Body of pancreas (tissue), 4 donors: ENCODE measurements at regions not wholly inside any gene's neighbourhood (a gene's known extent, or its start where the extent isn't known, plus 50 kb on each side); places are given as distances from the start of the nearest gene placed in this dataset.

Experiments used
- ATAC-seq: fragments of 150-250 bp; one replicate; pipeline ENCODE4 v1.9.1; 2016
- DNase-seq, 4 donors: peaks; one replicate each; pipeline ENCODE4 v3.0.0-alpha.2; 2019
- H3K27ac ChIP-seq, 4 donors: fragments of 200-600 bp; sonication (generic); 1 replicate in 3 of 4; 2 replicates in 1 of 4; pipeline versions ENCODE4 v1.5.1 to v1.6.1; 2016 to 2019; ENCODE audit warnings: mild to moderate bottlenecking in 1 of 4, mixed read lengths in 1 of 4, moderate library complexity in 1 of 4
- H3K27me3 ChIP-seq, 2 donors: fragments of 200-600 bp; sonication (generic); one replicate each; pipeline ENCODE4 v1.6.0; 2016; ENCODE audit warnings: mild to moderate bottlenecking in 1 of 2
- H3K36me3 ChIP-seq, 2 donors: fragments of 200-600 bp; sonication (generic); replicated peaks in 1 of 2; 2 replicates each; pipeline ENCODE4 v1.5.1; 2016; ENCODE audit warnings: low read depth in 2 of 2; ENCODE audit not compliant: insufficient read depth in 1 of 2
- H3K4me1 ChIP-seq: fragments of 200-600 bp; sonication (generic); one replicate; pipeline ENCODE4 v1.6.0; 2016
- H3K4me3 ChIP-seq, 2 donors: fragments of 200-600 bp; sonication (generic); 1 replicate in 1 of 2; 2 replicates in 1 of 2; pipeline ENCODE4 v1.5.1; 2016 to 2019
- H3K9me3 ChIP-seq, 3 donors: fragments of 200-600 bp; sonication (generic); 1 replicate in 2 of 3; 2 replicates in 1 of 3; pipeline ENCODE4 v1.5.1; 2016
- CTCF ChIP-seq, 7 experiments: fragments of 450-650 bp in 4 of 7; fragments of 200-600 bp in 3 of 7; sonication (generic) in 3 of 7; IDR thresholded peaks; one replicate each; pipeline ENCODE4 v1.5.1; 2016 to 2019; ENCODE audit warnings: antibody characterized with exemption in 7 of 7
- POLR2A ChIP-seq, 3 donors: fragments of 450-650 bp; IDR thresholded peaks; one replicate each; pipeline ENCODE4 v1.6.1; 2016; ENCODE audit warnings: antibody characterized with exemption in 3 of 3, mild to moderate bottlenecking in 2 of 3
- WGBS, 2 donors: methylation state at CpG; one replicate each; pipeline ENCODE4 v1.1.5; 2017; 5-methylcytosine and 5-hydroxymethylcytosine counted together
- intact Hi-C: fragments of 100-400 bp; cut with DNase I; formaldehyde crosslinking; loops from one replicate; pipeline ENCODE4 v1.15.1; 2023

GRCh38 chr1:201688514-201688913, 140.4 kb upstream of the IPO9 start:
- intact Hi-C loops: no loop called here
- DNase-seq (no peak), ATAC-seq (no peak)
- Histone ChIP-seq H3K36me3 (no peaks in the 10 kb centered on the region), H3K4me3 (no peak overlapping the region), H3K27me3 (no peaks in the 10 kb centered on the region), H3K9me3 (no peaks in the 10 kb centered on the region), H3K27ac (no peak overlapping the region), H3K4me1 (peaks cover 14% of the 10 kb centered on the region)
- TF ChIP-seq POLR2A (IDR thresholded peaks at IDR 0.05) (no peak), CTCF (IDR thresholded peaks at IDR 0.05) (no peak)
- 86 to 90% methylated on average over 9 of the region's 9 CpGs for WGBS, 2 donors

- whole genome bisulfite sequencing, 2 donors: 91 to 95% methylated on average over 8 of the region's 8 CpGs
- intact Hi-C loops: no loop called here
- H3K36me3 ChIP-seq: no peaks in the 10 kb centered on the region
- TF ChIP-seq POLR2A (IDR thresholded peaks at IDR 0.05): no peak
- TF ChIP-seq CTCF (IDR thresholded peaks at IDR 0.05): no peak
- H3K4me1 ChIP-seq: peaks cover 14% of the 10 kb centered on the region
- H3K9me3 ChIP-seq: no peaks in the 10 kb centered on the region
- H3K4me3 ChIP-seq: no peak overlapping the region
- no peak for DNase-seq
- no peak overlapping the region for H3K27ac ChIP-seq
- no peaks in the 10 kb centered on the region for H3K27me3 ChIP-seq
- ATAC-seq: no peak
Measured at GRCh38 chr1:201689647-201690046, 139.3 kb upstream of the IPO9 start.

- Histone ChIP-seq H3K36me3 (no peaks in the 10 kb centered on the region), H3K9me3 (no peaks in the 10 kb centered on the region), H3K4me1 (peaks cover 14% of the 10 kb centered on the region), H3K27ac (no peak overlapping the region), H3K27me3 (no peaks in the 10 kb centered on the region), H3K4me3 (no peak overlapping the region)
- intact Hi-C loops: no loop called here
- DNase-seq (no peak), ATAC-seq (no peak)
- WGBS, 2 donors: 89 to 92% methylated on average over 7 to 10 of the region's 10 CpGs
- TF ChIP-seq CTCF (IDR thresholded peaks at IDR 0.05) (no peak), POLR2A (IDR thresholded peaks at IDR 0.05) (no peak)
Measured at GRCh38 chr1:201690528-201690927, 138.4 kb upstream of the IPO9 start.

GRCh38 chr1:201691716-201692554, 137.0 kb upstream of the IPO9 start:
- Histone ChIP-seq H3K27ac (no peak overlapping the region), H3K27me3 (no peaks in the 10 kb centered on the region), H3K4me3 (no peak overlapping the region), H3K4me1 (peaks cover 2% of the 10 kb centered on the region), H3K36me3 (no peaks in the 10 kb centered on the region), H3K9me3 (no peaks in the 10 kb centered on the region)
- intact Hi-C loops: no loop called here
- TF ChIP-seq CTCF (IDR thresholded peaks at IDR 0.05) (no peak), POLR2A (IDR thresholded peaks at IDR 0.05) (no peak)
- no peak for DNase-seq
- WGBS, 2 donors: 76 to 77% methylated on average over 6 of the region's 6 CpGs
- ATAC-seq: no peak
